GM21381 (cell line): ENCODE measurements at regions not wholly inside any gene's neighbourhood (a gene's known extent, or its start where the extent isn't known, plus 50 kb on each side); places are given as distances from the start of the nearest gene placed in this dataset.
"Not testable (repeated sequence)": the region's sequence is repeated elsewhere in the genome, so short reads cannot be mapped to it uniquely, and the experiment has no call there.

ENCODE experiments used
- ATAC-seq: cut with Tn5 transposase; IDR thresholded peaks from one replicate; pipeline ENCODE4 v1.9.1; 2021; ENCODE audit warnings: mild to moderate bottlenecking, moderate library complexity; ENCODE audit not compliant: unreplicated experiment

- not testable (repeated sequence) for ATAC-seq
Observed at GRCh38 chr4:138860357-138860756, 155.2 kb upstream of the NOCT start.

- no peak for ATAC-seq
Observed at GRCh38 chr4:138859254-138859653, 156.3 kb upstream of the NOCT start.

GRCh38 chr4:138858419-138858818 is 157.2 kb upstream of the NOCT start:
- ATAC-seq, result no peak

- no peak for ATAC-seq
Observed at GRCh38 chr4:138857416-138857815, 158.2 kb upstream of the NOCT start.

GRCh38 chr4:138852681-138853080 is 162.9 kb upstream of the NOCT start:
- no peak for ATAC-seq

GRCh38 chr4:138851391-138852335 is 163.9 kb upstream of the NOCT start:
- ATAC-seq, result no peak

- no peak for ATAC-seq
Observed at GRCh38 chr4:138845664-138846063, 169.9 kb upstream of the NOCT start.

GRCh38 chr4:138845054-138845453 is 170.5 kb upstream of the NOCT start:
- no peak for ATAC-seq

- no peak for ATAC-seq
Observed at GRCh38 chr4:138843616-138844015, 172.0 kb upstream of the NOCT start.

GRCh38 chr4:138841343-138841742 is 174.2 kb upstream of the NOCT start:
- ATAC-seq, result no peak

GRCh38 chr4:138838251-138838650 is 177.3 kb upstream of the NOCT start:
- no peak for ATAC-seq

- no peak for ATAC-seq
Observed at GRCh38 chr4:138835832-138836533, 179.6 kb upstream of the NOCT start.

- peak; percentile 64 for ATAC-seq
Observed at GRCh38 chr4:138833974-138834373, 181.6 kb upstream of the NOCT start.

GRCh38 chr4:138832563-138832962 is 183.0 kb upstream of the NOCT start:
- ATAC-seq, result no peak

GRCh38 chr4:138831948-138832347 is 183.6 kb upstream of the NOCT start:
- no peak for ATAC-seq

GRCh38 chr4:138828926-138829325 is 186.7 kb upstream of the NOCT start:
- no peak for ATAC-seq

- ATAC-seq, result no peak
Observed at GRCh38 chr4:138826754-138827153, 188.8 kb upstream of the NOCT start.

GRCh38 chr4:138826322-138826721 is 189.3 kb upstream of the NOCT start:
- ATAC-seq, result no peak

- no peak for ATAC-seq
Observed at GRCh38 chr4:138821331-138821730, 194.2 kb upstream of the NOCT start.

- no peak for ATAC-seq
Observed at GRCh38 chr4:138816875-138817274, 198.7 kb upstream of the NOCT start.

GRCh38 chr4:138815811-138816210 is 199.8 kb upstream of the NOCT start:
- ATAC-seq, result no peak

GRCh38 chr4:138805736-138806135 is 209.8 kb upstream of the NOCT start:
- ATAC-seq, result no peak
